Hepatocyte (in vitro differentiated cells): ENCODE measurements at regions not wholly inside any gene's neighbourhood (a gene's known extent, or its start where the extent isn't known, plus 50 kb on each side); places are given as distances from the start of the nearest gene placed in this dataset.

Experiments
- DNase-seq: peaks from one replicate; pipeline ENCODE4 v3.0.0-alpha.2; 2016; ENCODE audit warnings: low spot score
- H2AFZ ChIP-seq: fragments of 200-600 bp; sonication (generic); 2 replicates; pipeline ENCODE4 v1.6.0; 2016; ENCODE audit warnings: antibody characterized with exemption, mild to moderate bottlenecking
- H3K27ac ChIP-seq: fragments of 200-600 bp; sonication (generic); 2 replicates; pipeline ENCODE4 v1.5.1; 2016; ENCODE audit warnings: mild to moderate bottlenecking
- H3K27me3 ChIP-seq: fragments of 200-600 bp; sonication (generic); 2 replicates; pipeline ENCODE4 v1.6.1; 2016
- H3K36me3 ChIP-seq: fragments of 200-600 bp; sonication (generic); replicated peaks from 2 replicates; pipeline ENCODE4 v1.5.1; 2016; ENCODE audit warnings: low read depth; ENCODE audit not compliant: insufficient read depth
- H3K4me1 ChIP-seq: fragments of 200-600 bp; sonication (generic); 2 replicates; pipeline ENCODE4 v1.5.1; 2016; ENCODE audit warnings: mild to moderate bottlenecking, moderate library complexity; ENCODE audit not compliant: insufficient read depth
- H3K4me2 ChIP-seq: fragments of 200-600 bp; sonication (generic); 2 replicates; pipeline ENCODE4 v1.6.0; 2016
- H3K4me3 ChIP-seq: fragments of 200-600 bp; sonication (generic); 2 replicates; pipeline ENCODE4 v1.5.1; 2016; ENCODE audit warnings: mild to moderate bottlenecking
- H3K79me2 ChIP-seq: fragments of 200-600 bp; sonication (generic); 2 replicates; pipeline ENCODE4 v1.6.0; 2017; ENCODE audit warnings: mild to moderate bottlenecking
- H3K9me2 ChIP-seq: fragments of 200-600 bp; sonication (generic); replicated peaks from 2 replicates; pipeline ENCODE4 v1.6.0; 2017; ENCODE audit warnings: mild to moderate bottlenecking; ENCODE audit not compliant: insufficient read depth
- H3K9me3 ChIP-seq: fragments of 200-600 bp; sonication (generic); 2 replicates; pipeline ENCODE4 v1.5.1; 2016; ENCODE audit warnings: low read depth, mild to moderate bottlenecking
- H4K20me1 ChIP-seq: fragments of 200-600 bp; sonication (generic); 2 replicates; pipeline ENCODE4 v1.6.0; 2016; ENCODE audit warnings: mild to moderate bottlenecking; ENCODE audit not compliant: insufficient read depth, poor library complexity, severe bottlenecking
- CTCF ChIP-seq: fragments of 200-600 bp; sonication (generic); IDR thresholded peaks from 2 replicates; pipeline ENCODE4 v1.5.1; 2016; ENCODE audit warnings: antibody characterized with exemption, mild to moderate bottlenecking; ENCODE audit not compliant: poor library complexity
- EZH2 ChIP-seq: fragments of 200-600 bp; sonication (generic); IDR thresholded peaks from 2 replicates; pipeline ENCODE4 v1.6.1; 2016; ENCODE audit warnings: antibody characterized with exemption, mild to moderate bottlenecking, borderline replicate concordance
- EZH2phosphoT487 ChIP-seq: fragments of 200-600 bp; sonication (generic); IDR thresholded peaks from one replicate; pipeline ENCODE4 v1.6.1; 2018; ENCODE audit warnings: antibody characterized with exemption, mild to moderate bottlenecking, low read depth, moderate library complexity; ENCODE audit not compliant: unreplicated experiment, severe bottlenecking
- WGBS: methylation state at CpG from one replicate; pipeline ENCODE4 v1.1.6; 2016; ENCODE audit warnings: low lambda C conversion rate; ENCODE audit errors: missing lambda C conversion rate; 5-methylcytosine and 5-hydroxymethylcytosine counted together

GRCh38 chr1:30385246-30385995 lies 338.0 kb downstream of the MATN1 start:
- no peak overlapping the region for H2AFZ ChIP-seq
- no peak for TF ChIP-seq EZH2phosphoT487
- TF ChIP-seq CTCF: no peak
- no peak for TF ChIP-seq EZH2

GRCh38 chr1:30384286-30385245 lies 338.8 kb downstream of the MATN1 start:
- no peak for DNase-seq
- WGBS: 70% methylated on average over 10 of the region's 10 CpGs
- Histone ChIP-seq H3K36me3 (no peaks in the 10 kb centered on the region), H4K20me1 (no peaks in the 10 kb centered on the region), H3K4me2 (no peak overlapping the region), H3K9me2 (no peaks in the 10 kb centered on the region), H3K79me2 (no peaks in the 10 kb centered on the region), H3K9me3 (no peaks in the 10 kb centered on the region), H3K4me1 (peaks cover 22% of the 10 kb centered on the region), H3K27ac (no peak overlapping the region), H3K27me3 (no peaks in the 10 kb centered on the region), H2AFZ (no peak overlapping the region), H3K4me3 (no peak overlapping the region)
- no peak for TF ChIP-seq EZH2phosphoT487
- no peak for TF ChIP-seq EZH2
- no peak for TF ChIP-seq CTCF

More at GRCh38 chr1:30385246-30385995, 338.0 kb downstream of the MATN1 start:
- no peak overlapping the region for H3K4me3 ChIP-seq
- no peaks in the 10 kb centered on the region for H3K9me2 ChIP-seq
- no peaks in the 10 kb centered on the region for H3K9me3 ChIP-seq
- DNase-seq: no peak
- 78% methylated on average over 16 of the region's 17 CpGs for WGBS
- peaks cover 16% of the 10 kb centered on the region for H3K4me1 ChIP-seq
- no peaks in the 10 kb centered on the region for H3K36me3 ChIP-seq
- H4K20me1 ChIP-seq: no peaks in the 10 kb centered on the region
- no peaks in the 10 kb centered on the region for H3K27me3 ChIP-seq
- peak overlapping the region; percentile 40 for H3K27ac ChIP-seq
- H3K4me2 ChIP-seq: no peak overlapping the region
- no peaks in the 10 kb centered on the region for H3K79me2 ChIP-seq

GRCh38 chr1:30383221-30383711 lies 340.1 kb downstream of the MATN1 start:
- 60% methylated on average over 12 of the region's 12 CpGs for WGBS
- H3K9me2 ChIP-seq: no peaks in the 10 kb centered on the region
- no peaks in the 10 kb centered on the region for H3K36me3 ChIP-seq

More at GRCh38 chr1:30383221-30383711, 340.1 kb downstream of the MATN1 start:
- no peaks in the 10 kb centered on the region for H3K79me2 ChIP-seq
- TF ChIP-seq EZH2phosphoT487 (no peak), CTCF (no peak), EZH2 (no peak)
- peaks cover 31% of the 10 kb centered on the region for H3K4me1 ChIP-seq
- H4K20me1 ChIP-seq: no peaks in the 10 kb centered on the region
- H3K4me2 ChIP-seq: no peak overlapping the region
- H3K9me3 ChIP-seq: no peaks in the 10 kb centered on the region
- peak overlapping the region; percentile 9 for H3K27ac ChIP-seq
- no peak for DNase-seq
- H3K4me3 ChIP-seq: no peak overlapping the region
- H2AFZ ChIP-seq: no peak overlapping the region
- H3K27me3 ChIP-seq: no peaks in the 10 kb centered on the region
